NT2/D1 (cell line): ENCODE measurements at regions not wholly inside any gene's neighbourhood (a gene's known extent, or its start where the extent isn't known, plus 50 kb on each side); places are given as distances from the start of the nearest gene placed in this dataset.

Experiments
- SUZ12 ChIP-seq: IDR thresholded peaks from 2 replicates; pipeline ENCODE4 v1.6.1; 2011; ENCODE audit not compliant: insufficient read length, insufficient read depth; ENCODE audit errors: extremely low read depth
- YY1 ChIP-seq: IDR thresholded peaks from 2 replicates; pipeline ENCODE4 v1.6.1; 2011; ENCODE audit not compliant: insufficient read length, insufficient read depth

DNA sequence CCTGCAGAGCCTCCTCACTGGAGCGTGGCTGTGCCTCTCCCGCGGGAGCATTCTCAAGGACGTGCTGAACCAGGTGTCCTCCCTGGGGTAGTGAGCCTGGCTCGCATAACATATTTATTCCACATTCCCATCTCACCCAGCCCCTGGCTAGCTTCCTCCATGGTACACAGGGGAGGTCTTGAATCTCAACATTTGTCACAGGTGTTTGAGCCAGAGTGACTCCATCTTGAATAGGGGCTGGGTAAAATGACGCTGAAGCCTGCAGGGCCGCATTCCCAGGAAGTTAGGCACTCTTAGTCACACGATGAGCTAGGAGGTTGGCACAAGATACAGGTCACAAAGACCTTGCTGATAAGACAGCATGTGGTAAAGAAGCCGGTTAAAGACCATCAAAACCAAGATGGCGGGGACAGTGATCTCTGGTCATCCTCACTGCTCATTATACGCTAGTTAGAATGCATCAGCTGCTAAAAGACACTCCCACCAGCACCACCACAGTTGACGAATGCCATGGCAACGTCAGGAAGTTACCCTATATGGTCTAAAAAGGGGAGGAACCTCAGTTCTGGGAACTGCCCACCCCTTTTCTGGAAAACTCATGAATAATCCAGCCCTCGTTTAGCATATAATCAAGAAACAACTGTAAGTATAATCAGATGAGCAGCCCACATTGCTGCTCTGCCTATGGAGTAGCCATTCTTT, 273.8 kb upstream of the IRX4 start:
- no peak for TF ChIP-seq YY1
- no peak for TF ChIP-seq SUZ12
